IMR-90 (cell line): ENCODE measurements at regions not wholly inside any gene's neighbourhood (a gene's known extent, or its start where the extent isn't known, plus 50 kb on each side); places are given as distances from the start of the nearest gene placed in this dataset.

ENCODE experiments used
- ATAC-seq: fragments of 200-7000 bp; cut with Tn5 transposase; 2 replicates; pipeline ENCODE4 v1.9.1; 2020; ENCODE audit warnings: low read depth, mild to moderate bottlenecking, moderate library complexity
- BruUV-seq: library from RNA; stranded (reverse); fragments of 400-500 nt; replicated peaks from 2 replicates; lab custom pipeline; 2021; lab: Mats Ljungman, UMichigan
- CTCF ChIA-PET: fragments of 300-600 bp; formaldehyde crosslinking; extraction: SDS; loops from one replicate; lab custom pipeline; 2021; ENCODE audit warnings: antibody characterized with exemption; lab: Yijun Ruan, JAX
- POLR2A ChIA-PET: fragments of 300-600 bp; sonication (Branson Sonifier 250); formaldehyde crosslinking; loops from one replicate; lab custom pipeline; 2022; ENCODE audit warnings: antibody characterized with exemption; ENCODE audit not compliant: unreplicated experiment; lab: Charles Lee
- DNase-seq: peaks from one replicate; pipeline ENCODE4 v3.0.0; 2013
- H2AFZ ChIP-seq: replicated peaks from 2 replicates; pipeline ENCODE3; 2013; ENCODE audit warnings: low read length, mild to moderate bottlenecking; ENCODE audit not compliant: poor library complexity
- H2AK5ac ChIP-seq: 2 replicates; pipeline ENCODE4 v1.6.1; 2013; ENCODE audit warnings: low read depth, low read length, inconsistent platforms
- H2AK9ac ChIP-seq: replicated peaks from 2 replicates; pipeline ENCODE3; 2013; ENCODE audit warnings: mild to moderate bottlenecking, low read depth, low read length, moderate library complexity; ENCODE audit not compliant: poor library complexity
- H2BK120ac ChIP-seq: 2 replicates; pipeline ENCODE4 v1.6.1; 2013; ENCODE audit warnings: low read depth, low read length, inconsistent platforms
- H2BK15ac ChIP-seq: 3 replicates; pipeline ENCODE4 v1.6.1; 2013; ENCODE audit warnings: low read depth, low read length, inconsistent platforms
- H2BK20ac ChIP-seq: 2 replicates; pipeline ENCODE4 v1.6.1; 2013; ENCODE audit warnings: low read depth, mild to moderate bottlenecking, inconsistent platforms, low read length, moderate library complexity
- H2BK5ac ChIP-seq: 2 replicates; pipeline ENCODE4 v1.6.1; 2013; ENCODE audit warnings: mild to moderate bottlenecking, low read depth, low read length, inconsistent platforms; ENCODE audit not compliant: poor library complexity, severe bottlenecking
- H3K14ac ChIP-seq: replicated peaks from 2 replicates; pipeline ENCODE4 v1.6.1; 2013; ENCODE audit warnings: low read depth, low read length, inconsistent platforms
- H3K18ac ChIP-seq: 2 replicates; pipeline ENCODE4 v1.6.1; 2013; ENCODE audit warnings: low read depth, low read length, control low read depth
- H3K23ac ChIP-seq: 2 replicates; pipeline ENCODE4 v1.6.1; 2013; ENCODE audit warnings: low read depth, low read length, inconsistent platforms
- H3K27ac ChIP-seq: 2 replicates; pipeline ENCODE4 v1.5.1; 2013; ENCODE audit warnings: mild to moderate bottlenecking, control low read depth, low read length; ENCODE audit not compliant: insufficient read depth
- H3K27me3 ChIP-seq: 2 replicates; pipeline ENCODE4 v1.6.1; 2013; ENCODE audit warnings: low read length; ENCODE audit not compliant: control insufficient read depth, insufficient read depth
- H3K36me3 ChIP-seq: 2 replicates; pipeline ENCODE4 v1.6.1; 2013; ENCODE audit warnings: low read length, mixed read lengths; ENCODE audit not compliant: control insufficient read depth, insufficient read depth
- H3K4ac ChIP-seq: 2 replicates; pipeline ENCODE4 v1.6.1; 2013; ENCODE audit warnings: low read depth, low read length, inconsistent platforms
- H3K4me1 ChIP-seq: 2 replicates; pipeline ENCODE4 v1.6.1; 2013; ENCODE audit warnings: low read length, mixed read lengths; ENCODE audit not compliant: control insufficient read depth, insufficient read depth
- H3K4me2 ChIP-seq: 2 replicates; pipeline ENCODE4 v1.6.1; 2013; ENCODE audit warnings: low read depth, mild to moderate bottlenecking, control low read depth, low read length, moderate library complexity
- H3K4me3 ChIP-seq: 2 replicates; pipeline ENCODE4 v1.5.1; 2013; ENCODE audit warnings: low read depth, mild to moderate bottlenecking, control low read depth, low read length, moderate library complexity; ENCODE audit not compliant: insufficient read depth
- H3K56ac ChIP-seq: 2 replicates; pipeline ENCODE4 v1.6.1; 2013; ENCODE audit warnings: low read length, inconsistent platforms; ENCODE audit not compliant: insufficient read depth; ENCODE audit errors: extremely low read depth
- H3K79me1 ChIP-seq, 2 experiments: 2 replicates each; pipeline ENCODE4 v1.6.1; 2013; ENCODE audit warnings: low read length in 2 of 2, inconsistent platforms in 1 of 2, low read depth in 1 of 2
- H3K9ac ChIP-seq: 2 replicates; pipeline ENCODE4 v1.6.1; 2013; ENCODE audit warnings: low read depth, low read length, control low read depth
- H3K9me1 ChIP-seq: 2 replicates; pipeline ENCODE4 v1.6.1; 2013; ENCODE audit warnings: low read length, inconsistent platforms; ENCODE audit not compliant: insufficient read depth
- H3K9me3 ChIP-seq: 2 replicates; pipeline ENCODE4 v1.6.1; 2013; ENCODE audit warnings: low read length; ENCODE audit not compliant: control insufficient read depth, insufficient read depth
- H4K20me1 ChIP-seq: 2 replicates; pipeline ENCODE4 v1.6.1; 2013; ENCODE audit warnings: low read length, inconsistent platforms; ENCODE audit not compliant: insufficient read depth
- H4K5ac ChIP-seq: 2 replicates; pipeline ENCODE4 v1.6.1; 2013; ENCODE audit warnings: mild to moderate bottlenecking, low read depth, low read length, control low read depth
- H4K8ac ChIP-seq, 2 experiments: 2 replicates each; pipeline ENCODE4 v1.6.1; 2013; ENCODE audit warnings: low read depth in 2 of 2, low read length in 2 of 2, control low read depth in 1 of 2, inconsistent platforms in 1 of 2
- H4K91ac ChIP-seq: 2 replicates; pipeline ENCODE4 v1.6.1; 2013; ENCODE audit warnings: low read depth, low read length, inconsistent platforms; ENCODE audit not compliant: insufficient read depth
- BHLHE40 ChIP-seq: fragments of 150-350 bp; IDR thresholded peaks from 2 replicates; pipeline ENCODE4 v1.6.1; 2016; ENCODE audit warnings: mild to moderate bottlenecking, low read depth, low read length
- CEBPB ChIP-seq: IDR thresholded peaks from 2 replicates; pipeline ENCODE4 v1.6.1; 2012; ENCODE audit warnings: low read depth, low read length, improper control_type of control experiment
- CHD1 ChIP-seq: IDR thresholded peaks from 2 replicates; pipeline ENCODE4 v1.6.1; 2012; ENCODE audit warnings: low read depth, low read length, improper control_type of control experiment
- FOS ChIP-seq: fragments of 150-350 bp; IDR thresholded peaks from 2 replicates; pipeline ENCODE4 v1.6.1; 2016; ENCODE audit warnings: low read depth, low read length
- NFE2L2 ChIP-seq: fragments of 150-350 bp; IDR thresholded peaks from 2 replicates; pipeline ENCODE4 v1.6.1; 2016; ENCODE audit warnings: low read depth, mild to moderate bottlenecking, low read length
- POLR2A ChIP-seq: IDR thresholded peaks from 2 replicates; pipeline ENCODE4 v1.6.1; 2012; ENCODE audit warnings: mild to moderate bottlenecking, low read depth, low read length
- RCOR1 ChIP-seq: IDR thresholded peaks from 2 replicates; pipeline ENCODE4 v1.6.1; 2012; ENCODE audit warnings: mild to moderate bottlenecking, low read length, improper control_type of control experiment; ENCODE audit not compliant: insufficient replicate concordance
- SMC3 ChIP-seq: fragments of 150-350 bp; IDR thresholded peaks from 2 replicates; pipeline ENCODE4 v1.6.1; 2016; ENCODE audit warnings: low read depth, mild to moderate bottlenecking, antibody characterized with exemption, low read length, moderate library complexity
- WGBS, 2 experiments: methylation state at CpG; one replicate each; pipeline versions ENCODE4 v1.1.5 to v1.1.7; 2013; ENCODE audit warnings: missing lambda C conversion rate in 2 of 2; ENCODE audit not compliant: insufficient read length in 1 of 2; ENCODE audit errors: extremely low coverage in 2 of 2; 5-methylcytosine and 5-hydroxymethylcytosine counted together
- dilution Hi-C: fragments of 300-500 bp; cut with HindIII; formaldehyde crosslinking; loops from one replicate; pipeline ENCODE4 v1.14.3; 2018; ENCODE audit warnings: low sequenced_read_pairs; ENCODE audit not compliant: unreplicated experiment
- in situ Hi-C: fragments of 300-500 bp; cut with MboI; formaldehyde crosslinking; loops from 3 replicates; pipeline ENCODE4 v1.14.3; 2019; ENCODE audit warnings: low sequenced_read_pairs, inconsistent platforms, mixed read lengths
- intact Hi-C: fragments of 100-400 bp; cut with micrococcal nuclease; formaldehyde crosslinking; loops from 2 replicates; pipeline ENCODE4 v1.10.0; 2022
- TF ChIP-seq, protein P1 (sequence below): conservative IDR thresholded peaks from 2 replicates; pipeline ENCODE4 v1.5.1; 2012; ENCODE audit warnings: mild to moderate bottlenecking, low read depth, low read length, improper control_type of control experiment

DNA sequence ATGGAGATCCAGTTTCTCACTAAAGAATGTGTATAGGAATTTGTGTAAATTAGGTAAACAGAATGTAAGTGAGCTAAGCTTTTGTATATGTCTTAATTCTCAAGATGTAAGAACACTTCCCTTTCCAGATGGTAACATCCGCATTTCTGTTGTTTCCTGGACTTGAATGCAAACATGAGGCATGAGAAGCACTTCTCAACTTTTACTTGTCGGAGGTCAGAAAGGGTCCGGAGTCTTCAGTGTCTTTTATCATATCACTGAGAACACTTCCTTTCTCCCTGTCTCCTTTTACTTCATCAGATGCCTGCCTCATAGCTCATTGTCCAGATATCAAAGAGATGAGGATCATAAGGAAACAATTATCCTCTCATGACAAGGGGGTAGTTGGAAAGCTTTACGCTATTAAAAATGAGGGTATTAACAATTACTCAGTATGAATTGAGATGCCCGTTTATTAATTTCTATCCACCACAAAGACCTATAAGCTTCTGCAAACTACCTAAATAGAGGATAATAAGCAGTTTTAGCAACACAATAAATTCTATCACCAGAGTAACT lies 214.1 kb upstream of the FLRT2 start:
- ATAC-seq (no peak), DNase-seq (no peak)
- no peak overlapping the region for H3K56ac ChIP-seq
- peaks cover 2% of the 10 kb centered on the region; the same call in 1 of the 2 replicates for H3K4me1 ChIP-seq
- no peak overlapping the region; the same call in 1 of the 2 replicates for H3K18ac ChIP-seq
- H3K36me3 ChIP-seq, result no peaks in the 10 kb centered on the region
- no peak overlapping the region for H3K4ac ChIP-seq
- intact Hi-C loops, result loop anchor here (10.0 kb wide), 1 partner anchor 209 kb away; no protein-coding TSS in a partner anchor
- no peaks in the 10 kb centered on the region for H3K79me1 ChIP-seq
- H2AFZ ChIP-seq, result no peak overlapping the region
- H4K20me1 ChIP-seq, result no peaks in the 10 kb centered on the region
- H2BK15ac ChIP-seq, result no peak overlapping the region
- ChIA-PET POLR2A (no interaction called here), CTCF (interaction anchor here (0.9 to 1.3 kb wide), 3 partner anchors 9 to 213 kb away, joined by 3 to 4 read pairs (median 3); no protein-coding TSS in a partner anchor)
- WGBS, 2 experiments, result 80% methylated on average over 1 of the region's 5 CpGs; no CpG with 5 or more reads in 1 of the 2 experiments
- dilution Hi-C loops, result no loop called here
- H4K8ac ChIP-seq, result no peak overlapping the region
- H3K9me3 ChIP-seq, result no peaks in the 10 kb centered on the region
- H4K5ac ChIP-seq, result no peak overlapping the region
- no peak overlapping the region for H3K27ac ChIP-seq
- TF ChIP-seq POLR2A, result no peak
- no peak for TF ChIP-seq NFE2L2
- TF ChIP-seq CEBPB, result no peak
- no peak for TF ChIP-seq FOS
- TF ChIP-seq BHLHE40, result no peak
- TF ChIP-seq, protein P1, sequence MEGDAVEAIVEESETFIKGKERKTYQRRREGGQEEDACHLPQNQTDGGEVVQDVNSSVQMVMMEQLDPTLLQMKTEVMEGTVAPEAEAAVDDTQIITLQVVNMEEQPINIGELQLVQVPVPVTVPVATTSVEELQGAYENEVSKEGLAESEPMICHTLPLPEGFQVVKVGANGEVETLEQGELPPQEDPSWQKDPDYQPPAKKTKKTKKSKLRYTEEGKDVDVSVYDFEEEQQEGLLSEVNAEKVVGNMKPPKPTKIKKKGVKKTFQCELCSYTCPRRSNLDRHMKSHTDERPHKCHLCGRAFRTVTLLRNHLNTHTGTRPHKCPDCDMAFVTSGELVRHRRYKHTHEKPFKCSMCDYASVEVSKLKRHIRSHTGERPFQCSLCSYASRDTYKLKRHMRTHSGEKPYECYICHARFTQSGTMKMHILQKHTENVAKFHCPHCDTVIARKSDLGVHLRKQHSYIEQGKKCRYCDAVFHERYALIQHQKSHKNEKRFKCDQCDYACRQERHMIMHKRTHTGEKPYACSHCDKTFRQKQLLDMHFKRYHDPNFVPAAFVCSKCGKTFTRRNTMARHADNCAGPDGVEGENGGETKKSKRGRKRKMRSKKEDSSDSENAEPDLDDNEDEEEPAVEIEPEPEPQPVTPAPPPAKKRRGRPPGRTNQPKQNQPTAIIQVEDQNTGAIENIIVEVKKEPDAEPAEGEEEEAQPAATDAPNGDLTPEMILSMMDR, result no peak
- TF ChIP-seq CHD1, result no peak
- no peak for TF ChIP-seq RCOR1
- TF ChIP-seq SMC3, result no peak
- no peak overlapping the region for H3K9ac ChIP-seq
- no peak overlapping the region for H3K23ac ChIP-seq
- H2AK9ac ChIP-seq, result no peak overlapping the region
- in situ Hi-C loops, result no loop called here
- H2BK20ac ChIP-seq, result peak overlapping the region; percentile 20; the same call in 1 of the 2 replicates
- no peak overlapping the region for H3K14ac ChIP-seq
- H2BK5ac ChIP-seq, result no peak overlapping the region
- H2BK120ac ChIP-seq, result no peak overlapping the region
- no peak overlapping the region for H2AK5ac ChIP-seq
- BruUV-seq, result no TSS peak
- H3K9me1 ChIP-seq, result no peaks in the 10 kb centered on the region
- no peak overlapping the region for H3K4me3 ChIP-seq
- no peak overlapping the region for H3K4me2 ChIP-seq
- no peaks in the 10 kb centered on the region for H3K27me3 ChIP-seq
- H4K91ac ChIP-seq, result no peak overlapping the region
